Stimulated activated CD4-positive, alpha-beta T cell treated with anti-CD3 and anti-CD28 coated beads, Interleukin-2, amount 100 ng/mL, for 48 hours (primary cell): ENCODE measurements at regions not wholly inside any gene's neighbourhood (a gene's known extent, or its start where the extent isn't known, plus 50 kb on each side); places are given as distances from the start of the nearest gene placed in this dataset.
"Not testable (repeated sequence)": the region's sequence is repeated elsewhere in the genome, so short reads cannot be mapped to it uniquely, and the experiment has no call there.

Experiments used
- DNase-seq, 2 donors: peaks; one replicate each; pipeline ENCODE4 v3.0.0-alpha.2; 2020

DNA sequence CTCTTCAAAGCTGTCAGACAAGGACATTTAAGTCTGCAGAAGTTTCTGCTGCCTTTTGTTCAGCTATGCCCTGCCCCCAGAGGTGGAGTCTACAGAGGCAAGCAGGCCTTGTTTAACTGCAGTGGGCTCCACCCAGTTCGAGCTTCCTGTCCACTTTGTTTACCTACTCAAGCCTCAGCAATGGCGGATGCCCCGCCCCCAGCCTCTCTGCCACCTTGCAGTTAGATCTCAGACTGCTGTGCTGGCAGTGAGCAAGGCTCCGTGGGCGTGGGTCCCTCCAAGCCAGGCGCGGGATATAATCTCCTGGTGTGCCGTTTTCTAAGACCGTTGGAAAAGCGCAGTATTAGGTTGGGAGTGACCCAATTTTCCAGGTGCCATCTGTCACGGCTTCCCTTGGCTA lies 144.5 kb upstream of the GOT2 start:
- DNase-seq, result not testable (repeated sequence)

DNA sequence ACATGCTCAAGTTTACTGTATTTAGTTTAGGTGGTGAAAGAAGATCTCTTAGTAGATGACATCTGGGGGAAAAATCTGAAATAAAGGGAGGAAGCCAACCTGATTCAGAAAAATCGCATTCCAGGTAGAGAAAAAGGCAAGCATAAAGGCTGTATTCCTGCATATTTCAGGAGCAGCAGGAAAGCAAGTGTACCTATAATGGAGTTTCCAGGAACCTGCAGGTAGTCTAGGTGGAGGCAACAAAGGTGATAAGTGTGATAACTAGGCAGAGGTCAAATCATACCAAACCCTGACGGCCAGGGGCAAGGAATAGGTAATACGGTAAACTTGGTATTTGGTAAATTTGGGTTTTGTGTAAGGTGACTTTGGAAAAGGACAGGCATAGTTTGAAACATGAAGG lies 132.8 kb upstream of the GOT2 start:
- DNase-seq, result no peak

DNA sequence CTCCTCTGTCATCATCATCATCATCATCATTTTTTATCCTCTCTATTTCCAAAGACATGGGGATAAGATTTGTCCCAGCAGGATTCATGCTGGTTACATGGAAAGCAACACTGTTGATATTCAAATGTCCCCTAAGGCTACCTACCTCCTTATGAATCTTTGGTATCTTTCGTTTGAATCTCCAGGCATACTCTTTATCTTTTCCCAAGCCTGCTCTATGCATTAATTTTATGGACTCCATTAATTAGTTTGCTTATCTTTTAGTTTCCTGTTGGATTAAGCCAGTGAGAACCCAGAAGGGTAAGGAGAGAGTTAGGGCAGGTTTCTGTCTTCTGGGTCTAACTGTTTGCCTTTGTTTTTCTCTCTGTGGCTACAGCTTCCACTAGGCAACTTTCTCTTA lies 129.6 kb upstream of the GOT2 start:
- no peak for DNase-seq

DNA sequence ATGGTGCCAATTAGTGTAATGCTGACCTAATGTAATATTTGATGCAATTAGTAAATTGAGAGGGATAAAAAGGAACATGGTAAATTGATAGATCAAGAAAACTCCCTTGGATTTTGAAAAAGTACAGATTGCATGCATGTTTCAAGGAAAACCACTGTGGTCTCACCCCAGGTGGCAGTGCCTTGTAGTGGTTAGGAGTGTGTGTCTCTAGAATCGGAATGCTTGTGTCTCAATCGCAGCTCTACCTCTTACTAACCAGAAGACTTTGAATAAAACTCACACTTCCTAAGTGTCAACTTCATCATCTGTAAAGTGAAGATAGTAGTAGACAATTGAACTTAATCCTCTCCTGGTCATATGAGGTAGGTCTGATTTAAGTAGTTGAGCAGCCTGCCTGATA lies 128.9 kb upstream of the GOT2 start:
- no peak for DNase-seq

DNA sequence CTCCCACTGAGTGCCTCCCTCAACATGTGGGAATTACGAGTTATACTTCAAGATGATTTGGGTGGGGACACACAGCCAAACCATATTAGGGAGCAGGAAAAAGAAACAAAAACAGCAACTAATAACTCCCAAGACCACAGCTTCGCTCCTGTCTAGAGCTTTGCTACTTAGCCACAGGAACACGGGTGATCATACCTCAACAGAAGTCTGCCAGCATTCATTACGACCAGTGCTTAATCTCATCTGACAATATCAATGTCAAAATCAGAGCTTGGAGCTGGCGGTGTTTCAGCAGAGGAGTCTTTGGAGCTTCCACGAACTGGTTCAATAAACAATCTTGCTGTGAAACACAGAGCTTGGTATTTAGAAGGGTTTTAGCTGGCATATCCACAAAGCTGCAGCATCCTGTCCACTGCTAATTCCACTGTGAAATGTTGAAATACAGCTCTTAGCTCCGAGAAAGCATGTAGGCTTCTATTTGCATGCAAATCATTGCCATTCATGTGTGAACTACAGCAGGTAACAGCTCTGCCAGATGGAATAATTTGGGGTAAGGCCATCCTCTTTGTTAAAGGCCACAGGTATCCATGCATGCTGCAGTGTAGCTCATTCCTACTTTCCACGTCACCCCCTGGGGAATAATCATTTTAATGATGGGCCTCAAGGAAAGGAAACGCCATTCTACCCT lies 128.4 kb upstream of the GOT2 start:
- DNase-seq, result no peak

DNA sequence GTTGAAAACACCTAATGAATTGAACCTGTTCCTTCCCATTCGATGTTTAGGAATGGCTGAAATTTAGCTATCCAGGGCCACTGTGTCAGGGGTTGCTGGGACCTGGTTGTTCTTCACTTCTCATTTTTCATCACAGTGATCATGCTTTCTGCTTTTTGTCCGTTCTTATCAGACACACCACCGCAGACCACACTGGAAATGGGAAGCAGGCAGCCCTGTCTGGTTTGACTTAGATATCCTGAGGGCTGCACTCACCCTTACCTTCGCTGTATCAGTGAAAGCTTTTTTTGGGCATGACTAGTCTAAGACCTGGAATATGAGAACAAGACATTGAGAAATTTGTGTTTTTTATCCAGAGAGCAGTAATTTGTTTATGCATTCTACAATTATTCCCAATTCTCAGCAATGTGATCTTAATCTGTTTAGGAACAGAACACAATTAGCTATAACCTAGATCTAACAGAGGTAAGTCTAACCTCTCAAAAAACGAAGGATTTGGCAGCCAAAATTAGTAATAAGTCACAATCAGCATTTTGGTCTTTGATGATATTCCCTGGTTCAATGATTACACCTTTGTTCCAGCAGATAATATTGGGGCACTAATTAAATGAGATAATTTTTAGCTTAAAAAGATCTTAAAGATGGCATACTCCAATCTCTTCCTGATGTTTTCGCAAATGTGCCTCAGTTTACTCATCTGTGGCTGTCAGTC lies 126.0 kb upstream of the GOT2 start:
- DNase-seq, result no peak

DNA sequence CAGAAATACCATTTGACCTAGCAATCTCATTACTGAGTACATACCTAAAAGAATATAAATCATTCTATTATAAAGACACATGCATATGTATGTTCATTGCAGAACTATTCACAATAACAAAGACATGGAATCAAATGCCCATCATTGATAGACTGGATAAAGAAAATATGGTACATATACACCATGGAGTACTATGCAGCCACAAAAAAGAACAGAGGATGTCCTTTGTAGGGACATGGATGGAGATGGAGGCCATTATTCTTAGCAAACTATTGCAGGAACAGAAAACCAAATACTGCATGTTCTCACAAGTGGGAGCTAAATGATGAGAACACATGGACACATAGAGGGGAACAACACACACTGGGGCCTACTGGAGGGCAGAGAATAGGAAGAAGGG lies 124.5 kb upstream of the GOT2 start:
- DNase-seq, result not testable (repeated sequence)

DNA sequence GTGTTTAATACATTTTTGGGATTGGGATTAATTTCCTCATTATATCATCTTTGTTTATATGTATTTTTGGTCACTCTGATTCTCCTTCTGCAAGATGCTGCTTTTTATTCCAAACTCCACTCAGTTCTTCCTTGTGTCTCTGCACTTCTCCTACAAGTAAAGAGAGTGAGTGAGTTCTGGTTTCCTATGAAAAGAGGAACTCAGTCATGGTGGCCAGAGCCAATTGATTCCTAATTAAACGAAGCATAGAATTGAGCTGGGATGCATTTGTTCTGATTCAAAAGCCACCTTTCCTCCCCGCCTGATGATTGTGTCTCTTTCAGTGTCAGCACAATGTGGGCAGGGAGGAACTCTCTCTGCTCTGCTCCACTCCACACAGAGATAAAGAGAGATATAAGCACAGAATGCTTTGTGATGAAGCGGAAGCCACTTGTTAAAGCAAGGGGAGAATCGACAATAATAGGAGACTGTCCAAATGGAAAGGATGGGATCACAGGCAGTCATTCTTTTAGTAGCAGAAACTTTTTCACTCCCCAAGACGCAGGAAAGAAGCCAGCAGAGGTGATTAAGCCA lies 121.3 kb upstream of the GOT2 start:
- DNase-seq, result no peak

DNA sequence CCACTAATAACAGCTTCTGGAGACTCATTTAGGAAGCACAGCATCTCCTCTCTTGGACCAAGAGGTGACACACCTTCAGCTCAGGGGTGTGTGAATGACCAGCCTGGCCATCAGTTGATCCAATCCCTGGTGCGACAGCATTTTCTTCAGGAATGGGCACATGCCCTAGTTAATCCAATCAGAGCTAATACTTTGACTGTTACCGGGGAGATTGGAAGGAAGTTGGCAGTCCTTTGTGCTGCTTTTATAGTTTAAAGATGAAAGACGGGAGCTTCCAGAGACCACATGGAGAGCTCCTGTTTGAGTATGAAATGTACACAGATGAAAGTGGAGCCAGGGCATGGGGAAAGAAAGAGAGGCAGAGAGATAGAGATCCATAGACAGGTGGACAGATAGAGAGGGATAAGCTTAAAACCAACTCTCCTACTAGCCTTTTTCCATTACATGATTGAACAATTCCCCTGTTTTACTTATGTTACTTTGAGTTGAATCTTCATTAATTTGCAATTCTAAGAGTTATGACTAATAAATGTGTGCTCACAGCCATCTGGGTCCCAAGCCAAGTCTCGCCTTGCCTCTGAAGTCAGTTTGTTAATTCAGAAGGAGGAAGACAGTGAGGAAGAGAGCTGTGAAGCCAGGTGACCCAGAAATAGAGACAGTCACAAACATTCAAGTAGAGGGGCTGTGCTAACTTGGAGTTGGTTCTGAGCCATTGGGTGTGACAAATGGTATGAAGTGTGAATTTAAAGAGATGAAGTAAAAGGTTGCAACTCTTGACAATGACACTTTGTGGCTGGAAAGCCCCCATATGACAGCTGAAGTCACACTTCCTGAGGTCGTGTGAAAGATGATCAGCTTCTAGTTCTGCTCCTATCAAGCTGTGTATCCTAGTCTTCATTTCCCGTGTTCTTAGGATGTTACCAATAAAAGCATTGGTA lies 120.0 kb upstream of the GOT2 start:
- no peak for DNase-seq

DNA sequence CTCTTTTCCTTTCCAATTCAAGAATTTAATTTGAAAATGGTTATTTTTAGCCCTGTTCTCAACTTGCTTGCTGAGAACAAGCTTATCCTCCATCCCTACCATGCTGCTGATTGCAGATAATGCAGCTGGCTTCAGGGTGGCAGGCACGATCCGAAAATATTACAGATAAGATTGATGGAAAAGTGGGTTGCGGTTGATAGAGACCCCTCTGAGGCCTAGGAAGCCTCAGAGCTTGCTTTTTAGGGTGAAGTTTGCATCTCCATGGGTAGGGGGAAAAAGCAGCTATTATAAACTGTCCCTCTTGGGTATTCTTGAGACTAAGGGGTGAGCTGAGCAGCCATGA lies 116.5 kb upstream of the GOT2 start:
- DNase-seq, result no peak

DNA sequence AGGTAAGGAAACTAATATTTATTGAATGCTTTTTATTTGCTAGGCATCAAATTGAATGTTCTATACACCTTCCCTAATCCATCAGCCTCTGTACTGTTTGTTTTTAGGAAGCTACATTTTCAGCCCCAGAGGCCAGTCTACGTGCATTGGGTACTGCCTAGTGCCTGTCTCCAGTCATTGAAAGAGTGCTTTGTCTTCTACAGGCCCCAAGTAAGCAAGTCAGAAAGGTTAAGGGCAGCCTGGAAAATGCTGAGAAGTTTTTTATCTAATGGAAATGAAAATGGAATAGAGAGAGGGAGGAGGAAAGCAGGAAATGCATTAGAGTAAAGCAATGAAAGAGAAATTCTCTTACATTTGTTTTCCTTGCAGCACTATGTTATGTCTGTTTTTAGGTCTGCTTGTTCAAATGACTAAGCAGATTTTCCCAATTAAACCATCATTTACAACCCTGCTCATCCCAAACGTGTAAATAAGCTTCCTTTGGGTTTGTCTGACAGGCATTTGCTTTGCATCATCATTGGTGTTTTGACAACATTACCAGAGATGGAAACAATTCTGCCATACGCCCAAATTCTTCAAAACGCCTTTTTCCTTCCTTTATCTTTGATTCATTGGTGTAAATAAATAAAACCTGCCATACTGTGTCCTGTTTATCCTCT lies 116.0 kb upstream of the GOT2 start:
- no peak for DNase-seq

DNA sequence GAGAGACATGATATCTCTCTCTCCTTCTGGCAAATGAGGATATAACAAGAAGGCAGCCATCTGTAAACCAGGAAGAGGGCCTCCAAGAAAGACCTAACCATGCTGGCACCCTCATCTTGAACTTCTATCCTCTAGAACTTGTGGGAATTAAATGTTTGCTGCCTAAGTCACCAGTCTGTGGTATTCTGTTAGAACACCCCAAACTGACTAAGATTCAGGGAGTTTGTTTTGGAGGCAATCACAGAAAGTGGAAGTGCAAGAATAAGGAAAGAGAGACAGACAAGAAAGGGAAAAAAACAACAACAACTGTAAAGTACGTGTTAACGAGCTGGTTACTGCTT lies 114.5 kb upstream of the GOT2 start:
- no peak for DNase-seq

DNA sequence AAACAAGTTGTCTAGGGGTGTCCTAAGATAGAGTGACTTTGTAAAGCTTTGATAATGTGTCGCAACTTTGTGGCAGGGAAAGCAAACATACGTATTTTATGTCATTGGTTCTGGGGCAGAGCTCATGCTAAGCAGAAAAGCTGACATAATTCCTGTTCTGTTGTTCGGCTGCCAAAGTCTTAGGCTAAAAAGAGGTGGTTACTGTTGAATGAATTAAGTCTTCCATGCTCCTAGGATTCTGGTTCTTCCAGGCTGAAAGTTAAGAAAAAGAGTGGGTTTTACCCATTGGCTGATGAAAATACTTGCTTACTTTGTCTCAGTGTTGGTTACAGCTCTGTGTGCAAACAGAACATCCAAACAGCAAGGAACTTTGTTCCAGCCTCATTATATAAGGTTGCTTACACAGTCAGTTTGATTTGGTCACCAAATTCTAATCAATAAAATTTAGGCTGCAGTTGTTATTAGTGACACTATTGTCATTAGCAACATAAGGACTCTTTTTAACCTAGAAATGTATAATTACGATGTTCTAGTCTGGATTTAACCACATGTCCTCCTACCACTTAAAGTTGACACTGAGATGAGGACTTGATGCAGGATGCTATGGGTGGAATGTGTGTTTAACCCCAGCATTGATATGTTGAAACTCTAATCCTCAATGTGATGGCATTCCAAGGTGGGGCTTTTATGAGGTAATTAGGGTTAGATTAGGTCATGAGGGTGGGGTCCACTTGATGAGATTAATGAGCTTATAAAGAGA lies 114.0 kb upstream of the GOT2 start:
- no peak for DNase-seq

DNA sequence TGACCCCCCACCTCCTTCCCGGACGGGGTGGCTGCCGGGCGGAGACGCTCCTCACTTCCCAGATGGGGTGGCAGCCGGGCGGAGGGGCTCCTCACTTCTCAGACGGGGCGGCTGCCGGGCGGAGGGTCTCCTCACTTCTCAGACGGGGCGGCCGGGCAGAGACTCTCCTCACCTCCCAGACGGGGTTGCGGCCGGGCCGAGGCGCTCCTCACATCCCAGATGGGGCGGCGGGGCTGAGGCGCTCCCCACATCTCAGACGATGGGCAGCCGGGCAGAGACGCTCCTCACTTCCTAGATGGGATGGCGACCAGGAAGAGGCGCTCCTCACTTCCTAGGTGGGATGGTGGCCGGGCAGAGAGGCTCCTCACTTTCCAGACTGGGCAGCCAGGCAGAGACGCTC lies 112.1 kb upstream of the GOT2 start:
- DNase-seq, result not testable (repeated sequence)

DNA sequence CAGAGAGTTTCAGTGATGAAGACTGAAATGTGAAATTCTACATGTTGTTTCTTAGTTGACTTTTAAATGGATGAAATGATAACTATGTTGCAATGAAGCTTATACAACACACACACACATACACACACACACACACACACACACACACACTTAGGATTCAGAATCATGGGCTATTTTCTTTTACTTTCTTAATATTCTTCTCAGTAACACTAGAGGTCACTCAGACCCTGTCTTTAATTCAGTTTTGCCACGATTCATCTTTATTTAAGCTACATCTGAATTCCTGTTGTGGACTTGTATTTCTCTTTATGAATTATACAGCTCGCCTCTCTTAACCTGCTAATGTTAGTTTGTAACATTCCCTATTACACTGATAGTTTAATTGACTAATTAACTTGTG lies 109.6 kb upstream of the GOT2 start:
- no peak for DNase-seq

DNA sequence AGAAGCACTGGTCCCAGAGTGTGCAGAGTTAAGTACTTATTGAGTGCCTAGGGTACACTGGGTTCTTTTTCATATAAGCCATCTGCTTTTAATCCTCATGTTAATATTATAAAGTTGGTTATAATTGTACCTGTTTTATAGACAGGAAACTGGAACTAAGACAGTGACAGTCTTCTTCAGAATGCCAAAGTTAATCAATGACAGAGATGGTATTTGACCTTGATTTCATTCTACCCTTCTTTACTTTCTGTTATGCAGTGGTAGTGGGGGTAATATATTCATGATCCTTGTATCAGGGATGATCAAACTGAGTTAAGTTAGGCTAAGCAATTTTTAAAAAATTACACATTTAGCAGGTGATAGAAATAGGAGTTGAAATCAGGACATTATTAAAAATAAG lies 108.6 kb upstream of the GOT2 start:
- DNase-seq, result no peak

DNA sequence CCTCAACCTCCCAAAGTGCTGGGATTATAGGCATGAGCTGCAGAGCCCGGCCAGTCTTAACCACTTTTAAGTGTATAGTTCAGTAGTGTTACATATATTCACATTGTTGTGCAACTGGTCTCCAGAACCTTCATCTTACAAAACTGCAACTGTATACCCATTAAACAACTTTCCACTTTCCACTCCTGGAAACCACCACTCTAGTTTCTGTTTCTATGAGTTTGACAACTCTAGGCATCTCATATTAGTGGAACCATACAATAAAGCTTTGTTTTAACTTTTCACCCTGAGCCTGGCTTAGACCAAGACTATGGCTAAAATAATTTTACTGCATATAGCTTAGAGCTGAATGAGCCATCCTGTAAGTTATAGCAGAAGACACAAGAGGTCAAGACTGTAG lies 108.0 kb upstream of the GOT2 start:
- DNase-seq, result no peak

DNA sequence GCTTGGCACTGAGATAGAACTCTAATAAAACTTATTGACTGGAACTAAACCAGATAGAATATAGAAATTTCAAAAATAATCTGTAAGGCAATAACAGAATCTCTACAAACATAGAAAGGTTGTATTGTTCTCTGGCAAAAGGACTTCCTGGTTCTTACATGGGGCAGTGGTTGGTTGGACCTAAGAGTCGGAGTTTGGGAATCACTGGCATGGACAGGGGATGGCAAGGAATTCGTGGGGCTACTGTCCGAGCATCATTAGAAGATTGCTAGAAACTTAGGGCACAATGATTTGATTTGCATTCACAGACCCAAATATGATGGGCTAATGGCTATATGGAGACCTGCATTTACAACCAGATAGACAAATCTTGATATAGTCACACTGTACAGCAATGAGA lies 103.8 kb upstream of the GOT2 start:
- DNase-seq, result no peak

DNA sequence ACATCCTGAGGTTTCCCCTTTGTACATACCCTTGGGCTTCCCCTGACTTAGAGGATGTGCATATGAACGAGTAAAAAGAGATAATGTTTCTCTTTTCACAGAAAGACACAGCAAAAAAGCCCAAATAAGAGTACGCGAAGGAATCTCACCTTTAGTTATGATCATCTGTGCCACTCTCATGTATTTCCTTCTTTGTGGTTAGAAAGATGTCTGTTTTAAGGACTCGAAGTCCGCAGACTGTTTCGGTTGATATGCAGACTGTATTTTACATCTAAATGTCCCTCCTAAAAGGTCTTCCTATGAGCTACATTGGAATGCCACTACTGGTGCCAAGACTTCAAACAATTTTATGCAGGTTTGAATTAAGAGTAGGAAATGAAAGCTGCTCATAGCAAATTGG lies 102.3 kb upstream of the GOT2 start:
- DNase-seq, result no peak

DNA sequence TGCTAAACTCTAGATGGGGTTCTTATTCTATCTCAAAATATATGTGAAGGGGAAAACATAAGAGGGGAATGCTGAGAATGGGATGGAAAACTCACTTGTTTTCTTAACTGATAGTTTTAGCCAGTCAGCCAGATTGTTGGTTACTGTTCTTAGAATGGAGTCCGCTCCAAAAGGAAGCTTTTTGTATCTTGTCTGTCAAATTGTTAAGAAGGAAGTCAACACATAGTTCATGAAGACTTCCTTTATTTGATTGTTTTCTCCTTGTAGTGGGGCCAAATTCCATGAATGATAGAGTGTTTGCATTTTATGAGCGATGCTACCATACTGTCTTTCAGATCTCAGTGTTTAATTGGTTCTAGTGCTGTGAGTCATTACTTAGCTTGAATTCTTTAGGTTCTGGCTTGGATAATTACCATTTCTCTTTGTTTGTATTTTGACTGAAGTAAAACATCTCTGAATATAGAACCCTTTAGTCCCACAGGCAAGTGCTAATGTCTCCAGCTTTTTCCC lies 98.3 kb upstream of the GOT2 start:
- DNase-seq, result no peak

DNA sequence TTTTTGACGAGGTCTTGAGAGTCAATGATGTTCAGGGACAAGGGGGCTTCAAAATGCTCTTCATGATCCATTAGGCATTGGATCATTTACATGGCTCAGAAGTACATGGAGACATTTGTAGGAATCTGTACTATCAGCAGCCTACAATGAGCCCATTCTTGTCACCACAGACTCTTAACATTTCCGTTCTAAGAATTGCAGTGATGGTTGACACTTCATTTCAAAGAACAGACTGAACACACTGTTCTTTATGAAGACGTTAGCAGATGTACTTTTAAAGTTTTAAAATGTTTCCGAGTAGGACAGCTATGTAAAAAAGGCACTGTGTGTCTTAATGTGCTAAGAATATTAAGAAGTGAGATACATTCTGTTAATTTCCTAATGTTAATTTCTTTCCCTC lies 97.3 kb upstream of the GOT2 start:
- DNase-seq, result no peak

DNA sequence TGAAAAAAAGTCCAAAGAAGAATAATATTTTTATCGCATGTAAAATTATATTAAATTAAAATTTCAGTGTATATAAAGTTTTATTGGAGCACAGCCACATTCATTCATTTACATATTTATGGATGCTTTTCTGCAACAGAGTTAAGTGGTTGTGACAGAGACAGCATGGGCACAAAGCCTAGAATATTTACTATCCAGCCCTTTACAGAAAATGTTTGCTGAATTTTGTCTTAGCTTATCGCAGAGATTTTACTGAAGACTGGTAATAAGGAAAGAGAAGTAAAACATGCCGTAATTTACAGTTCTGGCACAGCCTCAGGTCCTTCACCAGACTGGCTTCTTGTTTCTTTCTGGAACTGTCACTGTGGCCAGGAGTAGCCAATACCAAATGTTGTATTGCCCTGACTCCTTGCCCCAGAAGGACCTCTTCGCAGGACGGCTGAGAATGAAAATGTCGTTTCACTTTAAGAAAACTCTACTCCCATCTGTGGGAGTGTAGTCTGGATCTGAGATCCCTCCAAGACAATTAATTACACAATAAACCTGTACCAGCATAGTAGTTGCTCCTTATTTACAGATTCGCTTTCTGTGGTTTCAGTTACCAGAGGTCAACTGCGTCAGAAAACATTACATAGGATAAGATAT lies 94.9 kb upstream of the GOT2 start:
- no peak for DNase-seq
